ENCODE measurements at regions not wholly inside any gene's neighbourhood (a gene's known extent, or its start where the extent isn't known, plus 50 kb on each side); places are given as distances from the start of the nearest gene placed in this dataset.

- TF ChIP-seq GATA3 (IDR thresholded peaks at IDR 0.05; ENCODE audit: low read depth, low read length) = no peak
- TF ChIP-seq GATA2 (IDR thresholded peaks at IDR 0.05; ENCODE audit: low read depth, low read length) = no peak
These were observed 79.4 kb downstream of the PTTG1 start for GRCh38 chr5:160500786-160501779.

- TF ChIP-seq GATA2 (IDR thresholded peaks at IDR 0.05; ENCODE audit: low read depth, low read length) (no peak), GATA3 (IDR thresholded peaks at IDR 0.05; ENCODE audit: low read depth, low read length) (no peak)
These were observed 83.3 kb downstream of the PTTG1 start for GRCh38 chr5:160504906-160505305.

- TF ChIP-seq GATA3 (IDR thresholded peaks at IDR 0.05; ENCODE audit: low read depth, low read length) (no peak), GATA2 (IDR thresholded peaks at IDR 0.05; ENCODE audit: low read depth, low read length) (no peak)
These were observed 84.7 kb downstream of the PTTG1 start for GRCh38 chr5:160506006-160507004.

GRCh38 chr5:160507221-160507721 lies 85.6 kb downstream of the PTTG1 start:
- no peak for TF ChIP-seq GATA2 (IDR thresholded peaks at IDR 0.05; ENCODE audit: low read depth, low read length)
- no peak for TF ChIP-seq GATA3 (IDR thresholded peaks at IDR 0.05; ENCODE audit: low read depth, low read length)

GRCh38 chr5:160508780-160509361 lies 87.2 kb downstream of the PTTG1 start:
- no peak for TF ChIP-seq GATA3 (IDR thresholded peaks at IDR 0.05; ENCODE audit: low read depth, low read length)
- TF ChIP-seq GATA2 (IDR thresholded peaks at IDR 0.05; ENCODE audit: low read depth, low read length) = peak; percentile 72

- TF ChIP-seq GATA3 (IDR thresholded peaks at IDR 0.05; ENCODE audit: low read depth, low read length) = no peak
- no peak for TF ChIP-seq GATA2 (IDR thresholded peaks at IDR 0.05; ENCODE audit: low read depth, low read length)
These were observed 89.8 kb downstream of the PTTG1 start for GRCh38 chr5:160511280-160511929.

Measured in SH-SY5Y (cell line).